Kidney (tissue), 13 donors: ENCODE measurements at regions not wholly inside any gene's neighbourhood (a gene's known extent, or its start where the extent isn't known, plus 50 kb on each side); places are given as distances from the start of the nearest gene placed in this dataset.

Experiments
- DNase-seq, 5 donors: peaks; one replicate each; pipeline ENCODE4 v3.0.0-alpha.2; 2013 to 2020
- FAIRE-seq: peaks from 2 replicates; lab custom pipeline; 2012; peaks lifted over from hg19 to GRCh38; lab: Jason Lieb, UNC
- H3K27ac ChIP-seq, 2 donors: one replicate each; pipeline ENCODE4 v1.7.0; 2013; ENCODE audit warnings: low read depth in 2 of 2, low read length in 2 of 2, inconsistent platforms in 1 of 2
- H3K27me3 ChIP-seq: one replicate; pipeline ENCODE4 v1.7.1; 2013; ENCODE audit warnings: low read length, inconsistent platforms; ENCODE audit not compliant: control insufficient read depth, insufficient read depth
- H3K36me3 ChIP-seq, 3 donors: one replicate each; pipeline versions ENCODE4 v1.7.0 to v1.7.1; 2013; ENCODE audit warnings: low read length in 3 of 3, control low read depth in 1 of 3, inconsistent platforms in 1 of 3; ENCODE audit not compliant: insufficient read depth in 3 of 3, control insufficient read depth in 2 of 3
- H3K4me1 ChIP-seq, 3 donors: one replicate each; pipeline versions ENCODE4 v1.7.0 to v1.7.1; 2013; ENCODE audit warnings: low read length in 3 of 3, inconsistent platforms in 1 of 3, low read depth in 1 of 3; ENCODE audit not compliant: control insufficient read depth in 2 of 3, insufficient read depth in 2 of 3
- H3K4me3 ChIP-seq, 3 donors: one replicate each; pipeline versions ENCODE4 v1.7.0 to v1.8.1; 2013; ENCODE audit warnings: low read length in 3 of 3, control low read depth in 1 of 3, inconsistent platforms in 1 of 3
- H3K9ac ChIP-seq, 3 donors: one replicate each; pipeline versions ENCODE4 v1.7.0 to v1.7.1; 2013; ENCODE audit warnings: low read length in 3 of 3, control low read depth in 1 of 3, inconsistent platforms in 1 of 3
- H3K9me3 ChIP-seq, 3 donors: one replicate each; pipeline versions ENCODE4 v1.7.0 to v1.7.1; 2013; ENCODE audit warnings: low read length in 3 of 3, control low read depth in 1 of 3, inconsistent platforms in 1 of 3; ENCODE audit not compliant: control insufficient read depth in 2 of 3, insufficient read depth in 1 of 3
- CTCF ChIP-seq: IDR thresholded peaks from 3 replicates; pipeline ENCODE4 v1.5.1; 2012; ENCODE audit warnings: mild to moderate bottlenecking, moderate library complexity, borderline replicate concordance; ENCODE audit not compliant: insufficient read depth; ENCODE audit errors: extremely low read depth
- intact Hi-C: fragments of 100-400 bp; cut with DNase I; formaldehyde crosslinking; loops from one replicate; pipeline ENCODE4 v1.11.1; 2022
- donor health status: control.
- donor health status: control.
- donor health status: control.
- donor health status: control.
- donor health status: control.
- donor health status: DM: yes; HTN: yes; CAD: no.
- donor health status: Normal renal cell carcinoma (clear cell type).

GRCh38 chr6:167710363-167710920 is 116.3 kb upstream of the AFDN start:
- FAIRE-seq, result no peak
- Histone ChIP-seq H3K9ac (no peak overlapping the region), H3K27me3 (no peaks in the 10 kb centered on the region), H3K9me3 (no peaks in the 10 kb centered on the region), H3K27ac (no peak overlapping the region), H3K36me3 (no peaks in the 10 kb centered on the region), H3K4me1 (no peaks in the 10 kb centered on the region), H3K4me3 (no peak overlapping the region)
- intact Hi-C loops, result no loop called here
- no peak for DNase-seq
- no peak for TF ChIP-seq CTCF

- DNase-seq, result no peak
- no peaks in the 10 kb centered on the region for H3K36me3 ChIP-seq
- H3K9me3 ChIP-seq, result no peaks in the 10 kb centered on the region
- intact Hi-C loops, result no loop called here
- FAIRE-seq, result no peak
- no peaks in the 10 kb centered on the region for H3K27me3 ChIP-seq
- no peak for TF ChIP-seq CTCF
- H3K4me3 ChIP-seq, result no peak overlapping the region
- no peak overlapping the region for H3K27ac ChIP-seq
- H3K4me1 ChIP-seq, result no peaks in the 10 kb centered on the region
- H3K9ac ChIP-seq, result no peak overlapping the region
Measured at GRCh38 chr6:167711211-167711610, 115.5 kb upstream of the AFDN start.

GRCh38 chr6:167711768-167712730 is 114.7 kb upstream of the AFDN start:
- H3K27ac ChIP-seq, result no peak overlapping the region
- TF ChIP-seq CTCF, result no peak
- no peak for DNase-seq
- no peaks in the 10 kb centered on the region for H3K9me3 ChIP-seq
- intact Hi-C loops, result no loop called here
- FAIRE-seq, result no peak
- no peak overlapping the region for H3K4me3 ChIP-seq
- no peak overlapping the region for H3K9ac ChIP-seq
- no peaks in the 10 kb centered on the region for H3K27me3 ChIP-seq
- no peaks in the 10 kb centered on the region for H3K4me1 ChIP-seq
- H3K36me3 ChIP-seq, result no peaks in the 10 kb centered on the region
